GM18520 (cell line): ENCODE measurements at regions not wholly inside any gene's neighbourhood (a gene's known extent, or its start where the extent isn't known, plus 50 kb on each side); places are given as distances from the start of the nearest gene placed in this dataset.
A peak's percentile ranks its signal among the peaks of the same experiment; 100 is the strongest.
"Not testable (repeated sequence)": the region's sequence is repeated elsewhere in the genome, so short reads cannot be mapped to it uniquely, and the experiment has no call there.

ENCODE experiments used
- ATAC-seq: cut with Tn5 transposase; IDR thresholded peaks from one replicate; pipeline ENCODE4 v1.9.1; 2021; ENCODE audit not compliant: unreplicated experiment

GRCh38 chr1:208977012-208977411 lies 606.5 kb upstream of the CAMK1G start:
- ATAC-seq: no peak

- ATAC-seq: no peak
Measured at GRCh38 chr1:208977638-208978256, 605.8 kb upstream of the CAMK1G start.

- ATAC-seq: no peak
Measured at GRCh38 chr1:208979776-208980175, 603.7 kb upstream of the CAMK1G start.

DNA sequence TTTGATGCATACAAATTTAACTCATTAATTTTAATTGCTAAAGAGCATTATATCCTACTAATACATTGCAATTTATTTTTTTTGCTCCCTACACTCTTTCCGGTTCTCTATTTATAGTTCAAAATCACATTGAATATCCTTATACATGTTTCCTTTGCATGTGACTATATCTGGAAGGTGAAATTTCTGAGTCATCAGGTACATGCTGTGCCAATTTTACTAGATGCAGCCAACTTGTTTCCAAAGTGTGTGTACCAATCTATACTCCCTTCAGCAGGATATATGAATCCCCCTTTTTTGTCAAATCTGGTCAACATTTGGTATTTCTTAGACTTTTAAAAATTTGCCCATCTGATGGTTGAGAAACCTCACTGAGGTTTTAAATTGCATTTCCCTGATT lies 602.9 kb upstream of the CAMK1G start:
- ATAC-seq: no peak

DNA sequence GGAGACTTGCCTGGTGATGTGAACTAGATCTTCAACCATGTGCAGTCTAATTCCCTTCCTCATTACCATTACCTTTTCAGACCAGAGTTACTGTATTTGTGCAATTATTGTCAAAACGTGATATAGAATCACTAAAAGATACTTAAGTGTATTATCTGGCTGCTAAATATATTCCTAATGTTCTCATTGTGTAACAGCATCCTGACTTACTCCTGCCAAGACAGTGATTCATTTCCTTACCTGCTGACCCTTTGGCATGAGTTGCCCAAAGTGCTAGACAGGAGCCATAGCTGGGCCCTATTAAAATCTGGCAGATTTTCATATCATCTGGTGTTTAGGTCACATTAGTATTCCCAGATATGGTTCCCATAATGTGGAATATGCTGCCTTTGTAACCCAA lies 598.3 kb upstream of the CAMK1G start:
- ATAC-seq: no peak

GRCh38 chr1:208988811-208989222 lies 594.7 kb upstream of the CAMK1G start:
- ATAC-seq: peak; percentile 98

- no peak for ATAC-seq
Measured at GRCh38 chr1:208990456-208990855, 593.1 kb upstream of the CAMK1G start.

DNA sequence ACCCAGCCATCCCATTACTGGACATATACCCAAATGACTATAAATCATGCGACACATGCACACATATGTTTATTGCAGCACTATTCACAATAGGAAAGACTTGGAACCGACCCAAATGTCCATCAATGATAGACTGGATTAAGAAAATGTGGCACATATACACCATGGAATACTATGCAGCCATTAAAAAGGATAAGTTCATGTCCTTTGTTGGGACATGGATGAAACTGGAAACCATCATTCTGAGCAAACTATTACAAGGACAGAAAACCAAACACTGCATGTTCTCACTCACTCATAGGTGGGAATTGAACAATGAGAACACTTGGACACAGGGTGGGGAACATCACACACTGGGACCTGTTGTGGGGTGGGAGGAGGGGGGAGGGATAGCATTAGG lies 586.5 kb upstream of the CAMK1G start:
- ATAC-seq: not testable (repeated sequence)

- ATAC-seq: no peak
Measured at GRCh38 chr1:208997726-208998312, 585.7 kb upstream of the CAMK1G start.

DNA sequence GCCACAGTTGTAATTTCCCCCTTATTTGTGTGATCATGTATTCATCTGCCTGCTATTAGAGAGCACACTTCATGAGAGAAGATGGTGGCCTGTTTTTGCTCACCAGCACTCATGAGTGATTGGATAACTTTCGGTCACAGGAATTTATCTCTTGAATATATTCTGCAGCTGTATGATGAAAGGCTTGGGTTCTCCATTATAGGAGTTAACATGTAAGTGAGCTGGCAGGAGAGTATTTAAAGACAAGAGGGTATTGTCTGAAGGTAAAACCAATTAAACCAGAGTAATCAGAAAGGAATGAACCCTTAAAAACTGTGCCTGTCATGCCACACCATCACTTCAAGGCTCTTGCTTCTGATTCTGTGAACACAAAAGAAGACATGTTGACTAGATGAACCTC lies 574.9 kb upstream of the CAMK1G start:
- no peak for ATAC-seq

DNA sequence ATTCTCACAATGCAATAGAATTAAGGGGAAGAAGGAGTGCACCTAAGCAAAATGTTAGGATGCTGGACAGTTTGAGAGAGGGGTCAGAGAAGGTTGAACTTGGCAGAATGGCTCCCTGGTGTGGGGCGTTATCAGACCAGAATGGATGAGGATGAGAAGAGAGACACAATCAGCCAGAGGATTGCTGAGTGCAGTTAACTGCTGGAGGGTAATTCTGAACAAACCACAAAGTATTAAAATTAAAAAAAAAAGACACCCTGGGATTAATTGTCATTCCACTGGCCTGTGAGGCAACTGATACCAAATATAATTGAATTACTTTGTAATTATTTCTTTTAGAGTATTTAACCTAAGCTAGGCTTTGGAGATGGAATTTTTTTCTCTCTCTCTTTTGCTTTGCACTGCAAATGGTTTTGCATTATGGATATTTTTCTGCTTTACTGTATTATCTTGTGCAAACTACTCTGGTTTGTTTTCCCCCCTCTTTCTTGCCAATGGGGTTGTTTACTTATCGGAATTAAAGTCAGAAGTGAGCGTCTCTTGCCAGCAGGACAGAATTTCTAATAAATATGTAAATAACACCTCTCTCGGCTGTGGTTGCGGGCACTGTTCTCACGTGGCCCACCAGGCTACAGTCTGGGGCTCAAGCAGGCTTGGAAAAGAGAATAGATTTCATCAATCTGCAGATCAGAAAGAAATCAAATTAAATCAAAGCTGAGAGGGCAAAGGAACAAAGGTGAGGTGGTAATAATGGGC lies 572.9 kb upstream of the CAMK1G start:
- no peak for ATAC-seq

GRCh38 chr1:209012443-209013196 lies 570.9 kb upstream of the CAMK1G start:
- ATAC-seq: no peak

DNA sequence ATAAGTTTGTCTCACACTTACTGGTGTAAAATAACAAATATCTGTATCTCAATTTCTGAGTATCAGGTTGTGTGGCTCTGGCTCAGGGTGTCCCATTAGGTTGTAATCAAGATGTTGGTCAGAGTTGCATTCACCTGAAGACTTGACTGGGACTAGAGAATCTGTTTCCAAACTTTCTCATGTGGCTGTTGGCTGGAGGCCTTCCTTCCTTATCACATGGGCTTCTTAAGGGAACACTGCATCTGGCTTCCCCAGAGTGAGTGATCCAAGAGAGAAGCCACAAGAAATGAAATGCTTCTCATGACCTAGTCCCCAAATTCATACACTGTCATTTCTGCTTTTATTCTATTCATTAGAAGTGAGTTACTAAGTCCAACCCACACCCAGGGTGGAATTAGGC lies 568.4 kb upstream of the CAMK1G start:
- ATAC-seq: no peak

GRCh38 chr1:209021622-209022021 lies 561.9 kb upstream of the CAMK1G start:
- ATAC-seq: no peak

DNA sequence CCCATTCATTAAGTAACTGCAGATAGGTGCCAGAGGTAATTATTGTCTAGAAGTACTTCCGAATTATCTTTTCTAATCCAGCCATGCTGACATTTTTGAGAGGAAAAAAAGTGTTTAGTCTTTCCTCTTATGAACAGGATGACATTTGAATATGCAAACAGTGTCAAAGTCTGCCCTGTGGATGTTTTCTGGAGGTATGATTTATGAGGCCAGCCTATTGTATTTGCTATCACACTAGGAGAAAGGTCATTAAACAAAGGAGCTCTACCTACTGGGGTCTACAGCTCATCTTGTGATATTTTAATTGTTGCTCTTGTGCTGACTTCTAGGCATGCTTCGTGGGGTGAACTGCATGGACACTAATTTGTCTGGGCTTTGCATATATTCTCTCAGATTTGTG lies 559.7 kb upstream of the CAMK1G start:
- no peak for ATAC-seq

- no peak for ATAC-seq
Measured at GRCh38 chr1:209029737-209030136, 553.8 kb upstream of the CAMK1G start.

GRCh38 chr1:209030454-209031167 lies 552.9 kb upstream of the CAMK1G start:
- no peak for ATAC-seq

- ATAC-seq: no peak
Measured at GRCh38 chr1:209037064-209037463, 546.5 kb upstream of the CAMK1G start.

DNA sequence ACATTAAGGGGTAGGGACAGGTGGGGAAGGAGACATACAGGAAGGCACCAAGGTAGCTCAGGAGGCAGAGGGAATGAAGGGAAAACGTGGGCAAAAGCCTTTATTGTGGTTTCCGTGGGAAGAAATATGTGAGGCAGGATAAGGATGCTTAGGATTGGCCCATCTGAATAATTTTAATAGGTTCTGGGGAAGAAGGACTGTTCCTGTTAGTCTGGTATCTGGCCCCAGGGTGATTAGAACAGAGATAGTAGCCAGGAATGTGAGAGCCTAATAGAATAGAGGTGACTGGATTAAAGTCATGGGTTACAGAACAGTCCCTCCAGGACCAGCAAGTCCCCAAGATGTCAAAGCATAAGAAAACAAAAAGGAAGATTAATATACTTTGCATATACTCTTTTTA lies 545.2 kb upstream of the CAMK1G start:
- ATAC-seq: no peak

GRCh38 chr1:209038735-209039134 lies 544.8 kb upstream of the CAMK1G start:
- ATAC-seq: no peak

GRCh38 chr1:209040351-209040750 lies 543.2 kb upstream of the CAMK1G start:
- ATAC-seq: no peak
